Neural crest cell (in vitro differentiated cells): ENCODE measurements at regions not wholly inside any gene's neighbourhood (a gene's known extent, or its start where the extent isn't known, plus 50 kb on each side); places are given as distances from the start of the nearest gene placed in this dataset.

Source experiments
- DNase-seq: peaks from one replicate; pipeline ENCODE4 v3.0.0; 2021; ENCODE audit warnings: low read depth, mixed read lengths, low spot score
- H3K27ac Mint-ChIP-seq: one replicate; pipeline ENCODE4 v1.8.0; 2021; ENCODE audit warnings: mild to moderate bottlenecking, mixed read lengths; ENCODE audit not compliant: unreplicated experiment
- H3K27me3 Mint-ChIP-seq: 2 replicates; pipeline ENCODE4 v1.8.0; 2021; ENCODE audit warnings: low read depth, mild to moderate bottlenecking, mixed read lengths
- H3K36me3 Mint-ChIP-seq: 2 replicates; pipeline ENCODE4 v1.8.0; 2021; ENCODE audit warnings: low read depth, mild to moderate bottlenecking, mixed read lengths
- H3K4me1 Mint-ChIP-seq: 2 replicates; pipeline ENCODE4 v1.8.0; 2021; ENCODE audit warnings: mixed read lengths
- H3K4me3 Mint-ChIP-seq: one replicate; pipeline ENCODE4 v1.8.0; 2021; ENCODE audit warnings: mild to moderate bottlenecking, mixed read lengths
- H3K9me3 Mint-ChIP-seq: 2 replicates; pipeline ENCODE4 v1.8.0; 2021; ENCODE audit warnings: mixed read lengths
- CTCF ChIP-seq: fragments of 200-600 bp; sonication (generic); conservative IDR thresholded peaks from 2 replicates; pipeline ENCODE4 v1.5.0; 2021; ENCODE audit warnings: antibody characterized with exemption, mild to moderate bottlenecking

GRCh38 chr20:4472906-4473305 is 213.3 kb upstream of the PRNP start:
- no peak overlapping the region for H3K27ac Mint-ChIP-seq
- no peak for DNase-seq
- no peaks in the 10 kb centered on the region for H3K9me3 Mint-ChIP-seq
- no peaks in the 10 kb centered on the region for H3K4me1 Mint-ChIP-seq
- no peak for TF ChIP-seq CTCF
- H3K4me3 Mint-ChIP-seq = no peak overlapping the region
- peaks cover 3% of the 10 kb centered on the region for H3K27me3 Mint-ChIP-seq
- H3K36me3 Mint-ChIP-seq = no peaks in the 10 kb centered on the region

- no peaks in the 10 kb centered on the region for H3K36me3 Mint-ChIP-seq
- H3K4me1 Mint-ChIP-seq = no peaks in the 10 kb centered on the region
- TF ChIP-seq CTCF = no peak
- H3K27ac Mint-ChIP-seq = no peak overlapping the region
- H3K4me3 Mint-ChIP-seq = no peak overlapping the region
- peaks cover 3% of the 10 kb centered on the region for H3K27me3 Mint-ChIP-seq
- DNase-seq = no peak
- H3K9me3 Mint-ChIP-seq = no peaks in the 10 kb centered on the region
Observed at GRCh38 chr20:4471221-4471620, 215.0 kb upstream of the PRNP start.

DNA sequence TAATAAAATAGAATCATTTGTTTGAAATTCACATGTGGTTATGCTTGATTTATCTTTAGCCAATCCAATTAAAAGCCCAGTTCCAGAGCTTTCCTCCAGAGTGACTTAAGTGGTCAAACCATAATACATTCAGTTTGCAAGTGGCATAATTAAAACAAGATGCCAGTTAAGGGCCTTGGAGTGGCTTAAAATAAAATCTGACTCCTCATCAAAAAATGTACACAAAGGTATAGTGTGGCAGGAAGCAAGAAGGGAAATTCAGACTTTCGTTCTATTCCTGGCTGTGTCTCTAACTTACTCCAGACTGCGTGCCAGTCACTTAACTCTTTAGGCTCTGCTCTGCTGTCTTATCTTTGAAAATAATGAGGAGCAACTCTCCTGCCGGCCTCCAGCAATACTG is 215.9 kb upstream of the PRNP start:
- DNase-seq = no peak
- Mint-ChIP-seq H3K27ac (no peak overlapping the region), H3K4me1 (no peaks in the 10 kb centered on the region), H3K9me3 (no peaks in the 10 kb centered on the region), H3K4me3 (no peak overlapping the region), H3K36me3 (no peaks in the 10 kb centered on the region), H3K27me3 (peaks cover 3% of the 10 kb centered on the region)
- TF ChIP-seq CTCF = no peak

- TF ChIP-seq CTCF = no peak
- H3K27ac Mint-ChIP-seq = no peak overlapping the region
- no peaks in the 10 kb centered on the region for H3K36me3 Mint-ChIP-seq
- H3K27me3 Mint-ChIP-seq = peaks cover 3% of the 10 kb centered on the region
- DNase-seq = no peak
- no peak overlapping the region for H3K4me3 Mint-ChIP-seq
- H3K9me3 Mint-ChIP-seq = no peaks in the 10 kb centered on the region
- H3K4me1 Mint-ChIP-seq = no peaks in the 10 kb centered on the region
Observed at GRCh38 chr20:4469910-4470309, 216.3 kb upstream of the PRNP start.

DNA sequence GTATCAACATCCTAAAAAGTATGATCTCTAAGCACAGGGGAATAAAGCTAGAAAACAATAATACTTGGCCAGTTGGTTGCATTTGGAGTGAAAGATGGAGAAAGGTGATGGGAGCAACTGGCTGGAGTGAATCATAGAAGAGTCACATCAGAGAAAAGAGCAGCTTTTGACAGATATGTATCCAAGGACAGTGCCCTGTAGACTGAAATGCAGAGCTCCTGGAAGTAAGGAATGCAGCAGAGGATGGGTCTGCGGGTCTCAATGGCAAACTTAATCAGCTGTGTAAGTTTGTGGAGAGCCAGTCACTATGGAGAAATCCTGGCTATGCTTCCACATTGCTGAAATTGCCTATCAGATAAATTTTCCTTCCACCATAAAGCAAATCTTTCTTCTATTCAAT is 218.1 kb upstream of the PRNP start:
- Mint-ChIP-seq H3K4me1 (no peaks in the 10 kb centered on the region), H3K4me3 (no peak overlapping the region), H3K27me3 (no peaks in the 10 kb centered on the region), H3K27ac (no peak overlapping the region), H3K36me3 (no peaks in the 10 kb centered on the region), H3K9me3 (no peaks in the 10 kb centered on the region)
- no peak for TF ChIP-seq CTCF
- no peak for DNase-seq
